Stimulated activated CD4-positive, alpha-beta T cell treated with anti-CD3 and anti-CD28 coated beads, Interleukin-15, amount 100 ng/mL, for 48 hours (primary cell): ENCODE measurements at regions not wholly inside any gene's neighbourhood (a gene's known extent, or its start where the extent isn't known, plus 50 kb on each side); places are given as distances from the start of the nearest gene placed in this dataset.
A peak's percentile ranks its signal among the peaks of the same experiment; 100 is the strongest.
"Not testable (repeated sequence)": the region's sequence is repeated elsewhere in the genome, so short reads cannot be mapped to it uniquely, and the experiment has no call there.

ENCODE experiments used
- DNase-seq, 2 donors: peaks; one replicate each; pipeline ENCODE4 v3.0.0-alpha.2; 2020; ENCODE audit warnings: low read depth in 2 of 2

DNA sequence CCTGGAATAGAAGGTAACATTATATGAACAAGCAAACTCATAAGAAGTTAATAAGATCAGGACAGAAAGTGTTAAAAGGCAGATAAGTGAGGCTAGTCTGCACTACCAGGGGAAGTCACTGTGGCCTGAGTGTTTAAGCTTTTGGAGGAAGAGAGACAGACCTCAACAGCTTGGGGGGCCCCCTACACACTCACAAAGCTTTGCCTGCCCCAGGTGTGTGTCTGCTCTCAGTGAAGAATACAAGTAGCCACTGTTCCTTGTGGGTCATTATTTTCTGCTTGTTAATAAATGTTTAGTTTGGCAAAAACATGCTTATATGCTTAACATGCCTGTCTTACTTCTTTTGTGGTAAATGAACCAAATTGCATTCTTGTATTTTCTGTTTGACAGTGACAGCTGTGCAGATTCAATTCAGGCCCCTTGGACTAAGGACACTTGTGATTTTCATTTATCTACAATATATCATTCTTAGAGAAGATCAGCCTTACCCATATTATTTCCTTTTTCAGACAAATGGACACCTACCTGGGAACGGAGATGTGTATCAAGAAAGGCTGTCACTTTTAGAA, 50.7 kb upstream of the C12orf71 start:
- DNase-seq: no peak

GRCh38 chr12:27140478-27140969, 58.1 kb upstream of the C12orf71 start:
- DNase-seq: no peak

GRCh38 chr12:27142101-27142721, 59.8 kb upstream of the C12orf71 start:
- DNase-seq: peak in 1 of 2 donors; percentile 22

DNA sequence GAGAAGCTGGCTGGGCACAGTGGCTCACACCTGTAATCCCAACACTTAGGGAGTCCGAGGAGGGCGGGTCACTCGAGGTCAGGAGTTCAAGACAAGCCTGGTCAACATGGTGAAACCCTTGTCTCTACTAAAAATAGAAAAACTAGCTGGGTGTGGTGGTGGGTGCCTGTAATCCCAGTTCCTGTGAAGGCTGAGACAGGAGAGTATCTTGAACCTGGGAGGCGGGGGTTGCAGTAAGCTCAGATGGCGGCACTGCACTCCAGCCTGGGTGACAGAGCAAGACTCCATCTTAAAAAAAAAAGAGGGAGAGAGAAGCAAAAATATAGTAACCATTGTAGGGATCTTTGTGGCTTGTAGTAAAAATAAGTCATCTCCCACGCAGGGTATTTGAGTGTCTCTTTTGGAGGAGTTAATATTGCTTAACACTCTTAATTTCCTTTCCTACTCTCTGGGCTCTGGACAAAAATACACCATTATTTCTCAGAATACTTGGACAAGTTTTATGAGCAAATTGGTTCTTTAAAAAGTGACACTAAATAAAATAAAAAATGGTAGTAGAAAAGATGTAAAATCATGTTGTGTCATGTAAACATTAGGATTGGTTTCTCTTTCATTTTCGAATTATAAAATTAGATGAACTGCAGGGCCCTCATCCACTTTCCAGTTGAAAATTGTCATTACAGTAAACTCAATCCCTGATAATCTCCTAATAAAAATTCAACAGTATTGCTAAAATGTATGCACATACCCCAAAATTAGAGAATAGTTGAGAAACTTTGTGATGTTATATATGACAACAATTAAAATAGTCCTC, 61.1 kb upstream of the C12orf71 start:
- DNase-seq: no peak

DNA sequence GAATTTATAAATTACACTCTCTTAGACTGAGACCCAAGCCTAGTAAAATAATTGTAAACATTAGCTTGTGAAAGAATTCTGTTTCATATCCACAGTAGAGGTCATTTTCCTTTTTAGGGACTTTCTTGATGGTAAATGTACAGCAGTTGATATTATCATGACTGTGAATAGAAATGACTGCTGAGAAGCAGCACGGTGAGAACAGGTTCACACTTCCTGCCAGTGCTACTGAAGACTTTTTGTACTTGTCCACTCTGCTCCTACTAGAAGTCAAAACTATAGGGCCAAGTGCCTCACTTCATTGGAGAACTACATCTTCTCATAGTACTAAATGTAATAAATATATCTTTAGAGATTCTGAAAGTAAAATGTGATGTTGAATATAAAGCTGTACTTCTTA, 63.3 kb upstream of the C12orf71 start:
- not testable (repeated sequence) for DNase-seq

GRCh38 chr12:27148373-27148772, 66.0 kb upstream of the C12orf71 start:
- no peak for DNase-seq

DNA sequence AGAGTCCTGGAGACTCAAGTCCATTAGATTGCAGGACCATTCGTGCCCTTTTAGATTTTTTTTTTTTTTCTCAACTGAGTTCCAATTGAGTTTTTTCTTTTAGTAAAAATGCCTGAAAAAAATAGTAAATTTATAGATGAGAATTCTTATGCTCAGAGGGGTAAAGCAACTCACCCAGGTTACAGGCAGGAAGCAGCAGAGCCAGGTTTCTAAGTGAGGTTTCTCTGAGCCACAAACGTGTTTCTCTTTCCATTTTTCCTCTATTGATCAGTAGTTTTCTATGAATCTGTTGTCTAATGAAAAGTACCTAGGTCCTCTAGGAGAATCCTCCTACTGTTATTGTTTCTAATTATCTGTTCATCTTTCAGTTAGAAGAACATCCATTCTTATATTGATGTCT, 66.4 kb upstream of the C12orf71 start:
- DNase-seq: no peak

GRCh38 chr12:27151479-27151878, 69.1 kb upstream of the C12orf71 start:
- no peak for DNase-seq

DNA sequence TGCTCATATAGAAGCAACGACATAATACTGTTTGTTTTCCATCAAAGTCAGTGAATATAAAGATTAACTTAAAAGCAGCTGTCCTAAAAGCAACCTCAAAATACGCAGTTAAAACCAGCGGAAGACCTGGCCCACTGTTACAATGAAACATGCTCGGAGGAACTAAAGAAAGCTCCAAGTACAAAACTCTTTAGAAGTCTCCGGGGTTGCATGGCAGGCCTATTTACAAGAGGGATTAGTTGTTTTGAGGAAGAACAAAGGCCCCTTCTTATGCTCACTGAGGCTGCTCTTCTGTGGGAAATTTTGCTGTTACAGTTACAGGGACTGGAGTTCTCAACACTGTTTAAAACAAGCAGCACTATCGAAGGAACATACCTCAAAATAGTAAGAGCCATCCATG, 75.9 kb upstream of the C12orf71 start:
- DNase-seq: no peak

DNA sequence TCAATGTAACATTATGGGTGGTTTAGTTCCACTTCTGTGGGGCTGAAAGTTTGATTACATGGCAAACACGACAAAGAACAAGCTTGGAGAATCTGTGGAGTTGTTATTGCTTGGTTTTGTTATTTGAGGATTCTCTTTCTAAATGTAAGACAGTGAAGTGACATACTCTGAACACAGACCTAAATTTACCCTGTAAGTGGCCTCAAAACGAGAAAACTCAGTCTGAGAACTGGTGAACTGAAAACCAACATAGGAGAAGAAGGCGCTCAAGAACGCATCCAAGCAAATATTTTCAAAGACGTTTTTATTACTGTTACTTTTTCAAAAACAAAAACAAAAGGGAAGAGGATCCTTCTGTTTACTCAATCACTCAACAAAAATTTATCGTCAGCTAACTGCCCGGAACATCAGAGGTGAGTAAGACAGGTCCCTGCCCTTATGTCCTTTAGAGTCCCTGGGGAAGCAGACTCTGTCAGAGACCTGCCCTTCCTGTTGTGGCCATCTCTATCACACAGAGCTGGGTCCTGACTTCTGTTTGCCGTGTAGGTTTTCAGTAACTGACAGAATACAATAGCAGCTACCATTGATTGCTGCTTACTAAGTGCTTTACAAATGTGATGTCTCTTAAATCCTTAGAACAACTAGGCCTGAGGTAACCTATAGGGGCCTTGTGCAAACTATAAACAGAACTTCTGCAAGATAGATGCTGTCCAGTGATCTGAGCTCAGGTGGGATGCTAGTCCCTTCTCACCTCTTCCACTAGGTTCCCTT, 79.3 kb upstream of the C12orf71 start:
- DNase-seq: no peak

DNA sequence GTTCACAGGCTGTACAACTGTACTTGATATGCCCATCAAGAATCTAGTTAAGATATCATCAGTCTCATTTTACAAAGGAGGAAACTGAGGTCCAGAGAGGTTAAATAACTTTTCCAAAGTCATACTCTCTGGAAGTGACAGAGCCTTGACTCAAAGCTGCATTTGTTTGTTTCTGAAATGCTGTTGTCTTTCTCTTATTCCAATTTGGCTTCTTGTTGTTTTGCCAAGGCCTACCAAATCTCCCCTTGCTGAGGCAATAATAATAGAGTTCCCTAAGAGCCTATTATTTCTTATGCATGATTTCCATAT, 79.8 kb upstream of the C12orf71 start:
- no peak for DNase-seq

DNA sequence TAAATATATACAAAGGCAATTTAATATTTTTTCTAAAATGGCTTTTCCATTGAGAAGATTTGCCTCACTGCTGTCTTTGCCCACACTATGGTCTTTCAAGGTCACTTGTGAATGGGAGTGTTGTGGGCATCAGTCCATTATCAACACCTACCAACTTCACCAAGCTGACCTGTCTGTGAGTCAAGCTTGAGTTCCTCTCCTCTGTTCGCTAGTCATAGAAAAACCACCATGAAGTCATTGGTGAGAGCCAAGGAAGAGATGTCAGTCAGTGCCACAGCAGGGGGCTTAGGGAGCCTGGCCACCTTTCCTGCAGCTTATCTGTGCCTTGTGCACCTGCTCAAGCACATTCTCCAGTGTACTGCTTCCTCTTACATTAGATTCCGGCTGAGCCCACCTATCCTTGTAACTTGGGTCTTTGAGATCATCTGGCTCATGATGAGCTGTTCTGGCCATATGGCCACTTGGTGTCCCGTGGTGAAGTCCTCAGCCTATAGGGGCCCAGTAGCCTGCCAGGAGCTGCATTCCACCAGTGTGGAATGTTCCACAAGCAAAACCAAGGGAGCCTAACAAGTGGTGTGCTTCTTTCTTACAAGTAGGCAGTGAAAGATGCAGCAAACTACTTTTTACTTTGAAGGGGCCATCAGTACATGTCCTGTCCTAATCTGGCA, 80.8 kb upstream of the C12orf71 start:
- DNase-seq: no peak

DNA sequence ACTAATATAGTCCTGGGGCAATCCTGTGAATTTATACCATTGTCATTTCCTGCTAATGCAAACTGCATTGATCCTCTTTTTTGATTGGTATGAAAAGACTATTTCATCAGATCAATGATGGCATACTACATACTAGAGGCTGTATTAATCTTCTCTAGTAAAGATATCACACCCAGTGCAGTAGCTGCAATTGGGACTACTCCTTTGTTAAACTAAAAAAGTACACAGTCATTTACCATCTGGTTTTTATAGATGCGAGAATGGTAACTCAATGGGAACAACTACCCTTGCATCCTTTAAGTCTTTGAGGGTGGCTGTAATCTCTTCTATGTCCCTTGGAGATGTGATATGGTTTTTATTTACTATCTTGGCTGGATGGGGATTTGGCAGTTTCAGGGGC, 80.2 kb upstream of the STK38L start:
- no peak for DNase-seq

GRCh38 chr12:27164330-27165040, 79.6 kb upstream of the STK38L start:
- no peak for DNase-seq

GRCh38 chr12:27165958-27166357, 78.1 kb upstream of the STK38L start:
- DNase-seq: not testable (repeated sequence)

DNA sequence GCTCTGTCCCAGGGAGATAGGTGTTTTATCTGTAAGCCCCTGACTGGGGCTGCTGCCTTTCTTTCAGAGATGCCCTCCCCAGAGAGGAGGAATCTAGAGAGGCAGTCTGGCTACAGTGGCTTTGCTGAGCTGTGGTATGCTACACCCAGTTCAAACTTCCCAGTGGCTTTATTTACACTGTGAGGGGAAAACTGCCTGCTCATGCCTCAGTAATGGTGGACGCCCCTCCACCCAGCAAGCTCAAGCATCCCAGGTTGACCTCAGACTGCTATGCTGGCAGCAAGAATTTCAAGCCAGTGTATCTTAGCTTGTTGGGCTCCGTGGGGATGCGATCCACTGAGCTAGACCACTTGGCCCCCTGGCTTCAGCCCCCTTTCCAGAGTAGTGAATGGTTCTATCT, 72.6 kb upstream of the STK38L start:
- not testable (repeated sequence) for DNase-seq

GRCh38 chr12:27176765-27177164, 67.3 kb upstream of the STK38L start:
- DNase-seq: peak; percentile 11 to 28

GRCh38 chr12:27177706-27178105, 66.4 kb upstream of the STK38L start:
- DNase-seq: no peak

DNA sequence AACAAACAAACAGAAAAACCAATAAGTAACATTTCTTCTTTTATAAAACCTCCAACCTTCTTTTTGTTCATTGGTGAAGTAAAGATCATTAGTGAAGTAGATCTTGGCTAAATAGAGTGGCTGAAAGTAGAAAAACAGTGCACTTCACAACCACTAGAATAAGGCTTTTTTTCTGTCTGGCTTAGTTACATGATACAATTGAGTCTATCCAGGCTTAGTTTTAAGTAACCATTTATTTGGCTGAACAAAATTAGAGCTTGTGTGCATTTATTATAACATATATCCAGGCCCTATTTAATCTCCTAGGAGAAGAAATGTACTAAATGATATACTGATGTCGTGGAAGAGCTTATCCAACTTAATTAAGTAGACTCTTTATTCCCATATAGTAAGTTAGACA, 65.8 kb upstream of the STK38L start:
- DNase-seq: no peak

DNA sequence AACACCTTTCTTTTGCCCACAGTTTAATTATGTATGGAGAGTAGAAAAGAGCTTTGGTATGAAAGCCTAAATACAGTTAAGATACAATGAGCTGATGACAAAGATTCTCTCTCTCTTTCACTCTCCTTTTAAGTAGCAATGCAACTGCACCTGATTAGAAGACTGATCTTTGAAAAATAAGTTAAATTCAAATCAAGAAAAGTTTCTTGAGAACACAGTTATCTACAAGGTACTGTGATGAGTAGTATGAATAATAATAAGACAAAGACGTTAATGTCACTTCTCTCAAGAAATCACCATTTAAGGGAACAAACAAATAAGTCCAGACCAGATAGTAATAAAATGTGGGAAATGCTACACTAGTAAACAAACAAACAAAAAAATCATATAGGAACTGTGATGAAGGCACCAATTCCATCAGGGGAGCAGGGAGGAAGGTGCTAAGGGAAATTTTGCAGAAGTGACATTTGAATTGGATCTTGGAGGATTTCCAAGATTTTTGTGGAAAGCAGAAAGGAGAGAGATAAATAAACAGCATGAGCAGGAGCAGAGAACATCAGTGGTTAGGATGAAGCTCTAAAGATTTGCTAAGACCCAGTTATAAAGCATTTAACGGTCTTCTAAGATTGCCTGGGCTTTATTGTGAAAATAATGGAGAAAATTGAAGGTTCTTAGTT, 65.2 kb upstream of the STK38L start:
- DNase-seq: no peak
